ENCODE measurements at regions not wholly inside any gene's neighbourhood (a gene's known extent, or its start where the extent isn't known, plus 50 kb on each side); places are given as distances from the start of the nearest gene placed in this dataset.

GRCh38 chr18:65260030-65260429, 490.8 kb upstream of the CDH7 start:
- no peak overlapping the region for H3K27ac ChIP-seq
- H3K27me3 ChIP-seq: no peaks in the 10 kb centered on the region
- H3K4me1 ChIP-seq: no peaks in the 10 kb centered on the region
- H3K36me3 ChIP-seq: no peaks in the 10 kb centered on the region
- no peak overlapping the region for H3K4me3 ChIP-seq
- DNase-seq (ENCODE audit: low spot score): no peak
- TF ChIP-seq CTCF (IDR thresholded peaks at IDR 0.05): no peak
- H3K9me3 ChIP-seq: no peaks in the 10 kb centered on the region

GRCh38 chr18:65259403-65259802, 491.4 kb upstream of the CDH7 start:
- Histone ChIP-seq H3K4me3 (no peak overlapping the region), H3K4me1 (no peaks in the 10 kb centered on the region), H3K36me3 (no peaks in the 10 kb centered on the region), H3K9me3 (no peaks in the 10 kb centered on the region), H3K27me3 (no peaks in the 10 kb centered on the region), H3K27ac (no peak overlapping the region)
- no peak for DNase-seq (ENCODE audit: low spot score)
- no peak for TF ChIP-seq CTCF (IDR thresholded peaks at IDR 0.05)

GRCh38 chr18:65257149-65257548, 493.7 kb upstream of the CDH7 start:
- no peak overlapping the region for H3K27ac ChIP-seq
- no peaks in the 10 kb centered on the region for H3K9me3 ChIP-seq
- no peak overlapping the region for H3K4me3 ChIP-seq
- DNase-seq (ENCODE audit: low spot score): no peak
- no peaks in the 10 kb centered on the region for H3K27me3 ChIP-seq
- H3K4me1 ChIP-seq: no peaks in the 10 kb centered on the region
- no peak for TF ChIP-seq CTCF (IDR thresholded peaks at IDR 0.05)
- no peaks in the 10 kb centered on the region for H3K36me3 ChIP-seq

GRCh38 chr18:65255417-65255816, 495.4 kb upstream of the CDH7 start:
- no peak for TF ChIP-seq CTCF (IDR thresholded peaks at IDR 0.05)
- no peak overlapping the region for H3K27ac ChIP-seq
- no peaks in the 10 kb centered on the region for H3K4me1 ChIP-seq
- no peaks in the 10 kb centered on the region for H3K9me3 ChIP-seq
- DNase-seq (ENCODE audit: low spot score): no peak
- no peak overlapping the region for H3K4me3 ChIP-seq
- H3K27me3 ChIP-seq: no peaks in the 10 kb centered on the region
- H3K36me3 ChIP-seq: no peaks in the 10 kb centered on the region

- Histone ChIP-seq H3K36me3 (no peaks in the 10 kb centered on the region), H3K27me3 (no peaks in the 10 kb centered on the region), H3K9me3 (no peaks in the 10 kb centered on the region), H3K4me1 (no peaks in the 10 kb centered on the region), H3K27ac (no peak overlapping the region), H3K4me3 (no peak overlapping the region)
- TF ChIP-seq CTCF (IDR thresholded peaks at IDR 0.05): no peak
- no peak for DNase-seq (ENCODE audit: low spot score)
Observed at GRCh38 chr18:65239787-65240186, 511.0 kb upstream of the CDH7 start.

- no peak for TF ChIP-seq CTCF (IDR thresholded peaks at IDR 0.05)
- no peaks in the 10 kb centered on the region for H3K27me3 ChIP-seq
- H3K9me3 ChIP-seq: no peaks in the 10 kb centered on the region
- H3K36me3 ChIP-seq: no peaks in the 10 kb centered on the region
- no peak for DNase-seq (ENCODE audit: low spot score)
- H3K27ac ChIP-seq: no peak overlapping the region
- no peak overlapping the region for H3K4me3 ChIP-seq
- H3K4me1 ChIP-seq: no peaks in the 10 kb centered on the region
Observed at GRCh38 chr18:65235966-65236624, 514.7 kb upstream of the CDH7 start.

Data from right atrium auricular region (tissue), 2 donors.